GM23338 (cell line): ENCODE measurements at regions not wholly inside any gene's neighbourhood (a gene's known extent, or its start where the extent isn't known, plus 50 kb on each side); places are given as distances from the start of the nearest gene placed in this dataset.

Experiments
- ATAC-seq: fragments of 200-7000 bp; cut with Tn5 transposase; 3 replicates; pipeline ENCODE4 v1.9.1; 2020
- DNase-seq: peaks from one replicate; pipeline ENCODE4 v3.0.0-alpha.2; 2015; ENCODE audit warnings: low spot score
- H2AFZ ChIP-seq: fragments of 200-600 bp; sonication (generic); 2 replicates; pipeline ENCODE4 v1.8.0; 2016; ENCODE audit warnings: antibody characterized with exemption, mild to moderate bottlenecking, moderate library complexity
- H3F3A ChIP-seq: fragments of 200-600 bp; sonication (generic); replicated peaks from 2 replicates; pipeline ENCODE4 v1.8.0; 2017; ENCODE audit warnings: antibody characterized with exemption, mixed run types, low read depth
- H3K27ac ChIP-seq: fragments of 200-600 bp; sonication (generic); 2 replicates; pipeline ENCODE4 v1.6.1; 2016; ENCODE audit warnings: low read depth
- H3K27me3 ChIP-seq: fragments of 200-600 bp; sonication (generic); 2 replicates; pipeline ENCODE4 v1.8.0; 2016; ENCODE audit warnings: mild to moderate bottlenecking, mixed run types, moderate library complexity; ENCODE audit not compliant: insufficient read depth
- H3K36me3 ChIP-seq: fragments of 200-600 bp; sonication (generic); 2 replicates; pipeline ENCODE4 v1.8.0; 2016; ENCODE audit warnings: mild to moderate bottlenecking; ENCODE audit not compliant: insufficient read depth
- H3K4me1 ChIP-seq: fragments of 200-600 bp; sonication (generic); 2 replicates; pipeline ENCODE4 v1.8.0; 2016; ENCODE audit warnings: mild to moderate bottlenecking, moderate library complexity; ENCODE audit not compliant: insufficient read depth
- H3K4me2 ChIP-seq: fragments of 200-600 bp; sonication (generic); 2 replicates; pipeline ENCODE4 v1.7.1; 2017; ENCODE audit warnings: mixed run types
- H3K4me3 ChIP-seq: fragments of 200-600 bp; sonication (generic); 2 replicates; pipeline ENCODE4 v1.6.1; 2016; ENCODE audit warnings: mixed run types
- H3K79me2 ChIP-seq: fragments of 200-600 bp; sonication (generic); replicated peaks from 2 replicates; pipeline ENCODE4 v1.8.0; 2017; ENCODE audit warnings: mild to moderate bottlenecking; ENCODE audit not compliant: insufficient read depth
- H3K9me2 ChIP-seq: fragments of 200-600 bp; sonication (generic); 2 replicates; pipeline ENCODE4 v1.8.0; 2017; ENCODE audit not compliant: insufficient read depth
- H4K20me1 ChIP-seq: fragments of 200-600 bp; sonication (generic); replicated peaks from 2 replicates; pipeline ENCODE4 v1.8.0; 2017; ENCODE audit warnings: mild to moderate bottlenecking; ENCODE audit not compliant: insufficient read depth
- H3K27ac Mint-ChIP-seq: 2 replicates; pipeline ENCODE4 v1.8.0; 2020; ENCODE audit warnings: inconsistent platforms, mild to moderate bottlenecking, moderate library complexity, mixed read lengths
- H3K27me3 Mint-ChIP-seq: 3 replicates; pipeline ENCODE4 v1.8.0; 2022; ENCODE audit warnings: low read depth, mild to moderate bottlenecking, moderate library complexity, mixed read lengths, inconsistent platforms; ENCODE audit not compliant: insufficient read depth, poor library complexity
- H3K36me3 Mint-ChIP-seq: 3 replicates; pipeline ENCODE4 v1.8.0; 2021; ENCODE audit warnings: low read depth, mild to moderate bottlenecking, inconsistent platforms, moderate library complexity, mixed read lengths
- H3K4me1 Mint-ChIP-seq: 3 replicates; pipeline ENCODE4 v1.8.0; 2020; ENCODE audit warnings: mild to moderate bottlenecking, inconsistent platforms, mixed read lengths
- H3K4me3 Mint-ChIP-seq: 3 replicates; pipeline ENCODE4 v1.8.0; 2021; ENCODE audit warnings: moderate library complexity, mild to moderate bottlenecking, inconsistent platforms, mixed read lengths
- H3K9me3 Mint-ChIP-seq: 3 replicates; pipeline ENCODE4 v1.8.0; 2020; ENCODE audit warnings: moderate library complexity, mild to moderate bottlenecking, inconsistent platforms, mixed read lengths
- CREB1 ChIP-seq: fragments of 250-450 bp; sonication (Bioruptor Pico); IDR thresholded peaks from 2 replicates; pipeline ENCODE4 v1.5.0; 2020; ENCODE audit warnings: low read depth, mild to moderate bottlenecking, moderate library complexity
- CTCF ChIP-seq, 2 experiments: fragments of 200-600 bp in 1 of 2; sonication (generic) in 1 of 2; conservative IDR thresholded peaks; 2 replicates each; pipeline versions ENCODE4 v1.5.1 to v1.6.1; 2016 to 2017; ENCODE audit warnings: antibody characterized with exemption in 2 of 2, low read depth in 2 of 2, mild to moderate bottlenecking in 2 of 2, moderate library complexity in 1 of 2
- ZNF462 ChIP-seq: fragments of 250-450 bp; sonication (Bioruptor Pico); IDR thresholded peaks from 2 replicates; pipeline ENCODE4 v1.5.0; 2020; ENCODE audit warnings: mild to moderate bottlenecking, moderate library complexity

- H3K27ac Mint-ChIP-seq: no peak overlapping the region
- H3K4me3 Mint-ChIP-seq: no peak overlapping the region
Measured at GRCh38 chr1:94668528-94668927, 127.0 kb upstream of the F3 start.

More at GRCh38 chr1:94668528-94668927, 127.0 kb upstream of the F3 start:
- Histone ChIP-seq H3K79me2 (no peaks in the 10 kb centered on the region), H3K4me2 (0 out of 2 replicates have a peak overlapping the region, but pooled peaks have one; percentile 3), H3K9me2 (peaks cover 4% of the 10 kb centered on the region), H3K4me3 (no peak overlapping the region), H3K27ac (peak overlapping the region; percentile 48), H2AFZ (no peak overlapping the region), H3F3A (no peaks in the 10 kb centered on the region), H3K36me3 (no peaks in the 10 kb centered on the region), H3K27me3 (no peaks in the 10 kb centered on the region), H3K4me1 (peaks cover 36% of the 10 kb centered on the region), H4K20me1 (no peaks in the 10 kb centered on the region)
- Mint-ChIP-seq H3K4me1 (peaks cover 42% of the 10 kb centered on the region), H3K9me3 (peaks cover 11% of the 10 kb centered on the region; the same call in 2 of the 3 replicates), H3K36me3 (peaks cover 14% of the 10 kb centered on the region), H3K27me3 (peaks cover 2% of the 10 kb centered on the region)
- DNase-seq (peak; percentile 74), ATAC-seq (peak; percentile 80)
- TF ChIP-seq ZNF462 (CRISPR knock-in tag) (peak; percentile 64; the same call in 1 of the 2 replicates), CTCF (conservative IDR thresholded peaks at IDR 0.05; ENCODE audit: low read depth in 2 of 2) (peak in 1 of 2 experiments; percentile 24; a peak in 1 of 4 replicates), CREB1 (CRISPR knock-in tag) (no peak)
